HEK293 (cell line): ENCODE measurements at regions not wholly inside any gene's neighbourhood (a gene's known extent, or its start where the extent isn't known, plus 50 kb on each side); places are given as distances from the start of the nearest gene placed in this dataset.

Experiments used
- CTCF ChIA-PET: fragments of 350-600 bp; formaldehyde crosslinking; extraction: SDS; loops from one replicate; lab custom pipeline; 2021; ENCODE audit warnings: antibody characterized with exemption; lab: Yijun Ruan, JAX
- POLR2A ChIA-PET: fragments of 300-600 bp; formaldehyde crosslinking; extraction: SDS; loops from one replicate; lab custom pipeline; 2020; ENCODE audit warnings: antibody characterized with exemption, inconsistent platforms; lab: Yijun Ruan, JAX
- H3K27ac ChIP-seq: fragments of 200-500 bp; sonication (Bioruptor generic); 2 replicates; pipeline ENCODE4 v1.5.1; 2014; ENCODE audit warnings: low read depth, low read length, control low read depth, inconsistent platforms; ENCODE audit errors: extremely low read depth
- H3K36me3 ChIP-seq, 2 experiments: fragments of 200-500 bp in 1 of 2; sonication (Bioruptor generic) in 1 of 2; 1 replicate in 1 of 2; 2 replicates in 1 of 2; pipeline ENCODE4 v1.5.1; 2014 to 2017; ENCODE audit warnings: inconsistent platforms in 2 of 2, low read length in 2 of 2; ENCODE audit not compliant: control insufficient read depth in 2 of 2, insufficient read depth in 1 of 2
- H3K4me1 ChIP-seq: fragments of 200-500 bp; sonication (Bioruptor generic); 2 replicates; pipeline ENCODE4 v1.5.1; 2014; ENCODE audit warnings: mild to moderate bottlenecking, low read length, inconsistent platforms; ENCODE audit not compliant: control insufficient read depth, insufficient read depth
- H3K4me3 ChIP-seq: 2 replicates; pipeline ENCODE4 v1.5.1; 2011; ENCODE audit warnings: low read depth, mild to moderate bottlenecking, control low read depth, low read length, moderate library complexity
- H3K9me3 ChIP-seq: fragments of 200-500 bp; sonication (Bioruptor generic); 2 replicates; pipeline ENCODE4 v1.5.1; 2014; ENCODE audit warnings: low read depth, low read length, inconsistent platforms; ENCODE audit not compliant: control insufficient read depth, insufficient read depth
- BCL6B ChIP-seq: fragments of 450-650 bp; formaldehyde crosslinking; IDR thresholded peaks from 2 replicates; pipeline ENCODE4 v1.5.1; 2017; ENCODE audit warnings: missing biosample characterization, missing genetic modification characterization
- GLI4 ChIP-seq: fragments of 450-650 bp; formaldehyde crosslinking; IDR thresholded peaks from 2 replicates; pipeline ENCODE4 v1.5.1; 2016; ENCODE audit warnings: missing biosample characterization, missing genetic modification characterization
- HOXD13 ChIP-seq: sonication (generic); formaldehyde crosslinking; IDR thresholded peaks from 2 replicates; pipeline ENCODE4 v1.8.0; 2022; ENCODE audit warnings: missing genetic modification reagents, borderline replicate concordance
- KLF10 ChIP-seq: fragments of 450-650 bp; IDR thresholded peaks from 2 replicates; pipeline ENCODE4 v1.5.1; 2018; ENCODE audit warnings: missing biosample characterization, mild to moderate bottlenecking, missing genetic modification characterization
- KLF8 ChIP-seq: fragments of 450-650 bp; formaldehyde crosslinking; IDR thresholded peaks from 2 replicates; pipeline ENCODE4 v1.5.1; 2016; ENCODE audit warnings: missing biosample characterization, missing genetic modification characterization
- PBX3 ChIP-seq: sonication (generic); formaldehyde crosslinking; IDR thresholded peaks from 2 replicates; pipeline ENCODE4 v1.8.1; 2022; ENCODE audit warnings: mild to moderate bottlenecking, moderate library complexity, missing genetic modification reagents
- REST ChIP-seq: fragments of 450-650 bp; formaldehyde crosslinking; IDR thresholded peaks from 2 replicates; pipeline ENCODE4 v1.5.1; 2016; ENCODE audit warnings: missing biosample characterization, missing genetic modification characterization
- ZBTB1 ChIP-seq: fragments of 450-650 bp; formaldehyde crosslinking; IDR thresholded peaks from 2 replicates; pipeline ENCODE4 v1.5.1; 2016; ENCODE audit warnings: missing biosample characterization, missing genetic modification characterization
- ZNF121 ChIP-seq: fragments of 450-650 bp; formaldehyde crosslinking; IDR thresholded peaks from 2 replicates; pipeline ENCODE4 v1.5.1; 2016; ENCODE audit warnings: missing biosample characterization, missing genetic modification characterization
- ZNF132 ChIP-seq: fragments of 450-650 bp; formaldehyde crosslinking; IDR thresholded peaks from 2 replicates; pipeline ENCODE4 v1.5.1; 2017; ENCODE audit warnings: missing biosample characterization, missing genetic modification characterization, borderline replicate concordance
- ZNF157 ChIP-seq: fragments of 450-650 bp; formaldehyde crosslinking; IDR thresholded peaks from 2 replicates; pipeline ENCODE4 v1.5.1; 2016; ENCODE audit warnings: missing biosample characterization, missing genetic modification characterization
- ZNF174 ChIP-seq: fragments of 450-650 bp; formaldehyde crosslinking; IDR thresholded peaks from 2 replicates; pipeline ENCODE4 v1.5.0; 2017; ENCODE audit warnings: missing biosample characterization, mild to moderate bottlenecking, missing genetic modification characterization
- ZNF184 ChIP-seq: fragments of 450-650 bp; IDR thresholded peaks from 2 replicates; pipeline ENCODE4 v1.5.1; 2018; ENCODE audit warnings: missing biosample characterization, mild to moderate bottlenecking, missing genetic modification characterization
- ZNF214 ChIP-seq: fragments of 450-650 bp; formaldehyde crosslinking; IDR thresholded peaks from 2 replicates; pipeline ENCODE4 v1.5.1; 2017; ENCODE audit warnings: missing biosample characterization, mild to moderate bottlenecking, missing genetic modification characterization, borderline replicate concordance
- ZNF223 ChIP-seq: fragments of 450-650 bp; formaldehyde crosslinking; IDR thresholded peaks from 2 replicates; pipeline ENCODE4 v1.5.1; 2016; ENCODE audit warnings: missing biosample characterization, missing genetic modification characterization
- ZNF239 ChIP-seq: fragments of 450-650 bp; formaldehyde crosslinking; IDR thresholded peaks from 2 replicates; pipeline ENCODE4 v1.5.1; 2016; ENCODE audit warnings: missing biosample characterization, missing genetic modification characterization
- ZNF248 ChIP-seq: fragments of 450-650 bp; formaldehyde crosslinking; IDR thresholded peaks from 2 replicates; pipeline ENCODE4 v1.5.1; 2017; ENCODE audit warnings: missing biosample characterization, missing genetic modification characterization
- ZNF362 ChIP-seq: fragments of 450-650 bp; formaldehyde crosslinking; IDR thresholded peaks from 2 replicates; pipeline ENCODE4 v1.5.1; 2016; ENCODE audit warnings: missing biosample characterization, missing genetic modification characterization
- ZNF48 ChIP-seq: fragments of 450-650 bp; formaldehyde crosslinking; IDR thresholded peaks from 2 replicates; pipeline ENCODE4 v1.5.1; 2016; ENCODE audit warnings: missing biosample characterization, missing genetic modification characterization
- ZNF571 ChIP-seq: fragments of 450-650 bp; formaldehyde crosslinking; IDR thresholded peaks from 2 replicates; pipeline ENCODE4 v1.5.0; 2017; ENCODE audit warnings: missing biosample characterization, missing genetic modification characterization
- ZNF580 ChIP-seq: fragments of 450-650 bp; formaldehyde crosslinking; IDR thresholded peaks from 2 replicates; pipeline ENCODE4 v1.5.1; 2016; ENCODE audit warnings: missing biosample characterization, missing genetic modification characterization
- ZNF629 ChIP-seq: fragments of 450-650 bp; formaldehyde crosslinking; IDR thresholded peaks from 2 replicates; pipeline ENCODE4 v1.5.1; 2017; ENCODE audit warnings: missing biosample characterization, missing genetic modification characterization
- ZNF660 ChIP-seq: fragments of 450-650 bp; IDR thresholded peaks from 2 replicates; pipeline ENCODE4 v1.5.1; 2018; ENCODE audit warnings: missing biosample characterization, mild to moderate bottlenecking, missing genetic modification characterization
- ZNF670 ChIP-seq: fragments of 450-650 bp; formaldehyde crosslinking; IDR thresholded peaks from 2 replicates; pipeline ENCODE4 v1.5.1; 2016; ENCODE audit warnings: missing biosample characterization, missing genetic modification characterization, low read depth
- ZNF76 ChIP-seq: fragments of 450-650 bp; formaldehyde crosslinking; IDR thresholded peaks from 2 replicates; pipeline ENCODE4; 2016; ENCODE audit warnings: low read depth, missing biosample characterization, missing genetic modification characterization, borderline replicate concordance
- ZNF777 ChIP-seq: fragments of 450-650 bp; formaldehyde crosslinking; IDR thresholded peaks from 2 replicates; pipeline ENCODE4 v1.5.1; 2017; ENCODE audit warnings: missing biosample characterization, missing genetic modification characterization, borderline replicate concordance
- ZSCAN16 ChIP-seq: fragments of 450-650 bp; formaldehyde crosslinking; IDR thresholded peaks from 2 replicates; pipeline ENCODE4 v1.5.1; 2016; ENCODE audit warnings: missing biosample characterization, missing genetic modification characterization
- ZSCAN30 ChIP-seq: fragments of 450-650 bp; IDR thresholded peaks from 2 replicates; pipeline ENCODE4 v1.5.1; 2018; ENCODE audit warnings: missing biosample characterization, mild to moderate bottlenecking, missing genetic modification characterization, moderate library complexity

- H3K4me1 ChIP-seq: no peaks in the 10 kb centered on the region
- no peak overlapping the region for H3K4me3 ChIP-seq
- TF ChIP-seq ZSCAN30: no peak
- TF ChIP-seq ZNF132: no peak
- no peak for TF ChIP-seq ZNF670
- no peak for TF ChIP-seq ZNF580 (tag by site-specific recombination)
- no peak for TF ChIP-seq ZNF629 (tag by site-specific recombination)
- TF ChIP-seq, all 188 proteins: peak for 0
- no peaks in the 10 kb centered on the region for H3K9me3 ChIP-seq
- H3K27ac ChIP-seq: no peak overlapping the region
- no peaks in the 10 kb centered on the region for H3K36me3 ChIP-seq
- POLR2A ChIA-PET: no interaction called here
- CTCF ChIA-PET: no interaction called here
These were observed 549.7 kb downstream of the TCERG1L start for GRCh38 chr10:130761788-130762301.

- H3K36me3 ChIP-seq: no peaks in the 10 kb centered on the region
- H3K4me1 ChIP-seq: no peaks in the 10 kb centered on the region
- ChIA-PET POLR2A (no interaction called here), CTCF (no interaction called here)
- H3K9me3 ChIP-seq: no peaks in the 10 kb centered on the region
- no peak overlapping the region for H3K27ac ChIP-seq
- no peak overlapping the region for H3K4me3 ChIP-seq
- TF ChIP-seq ZNF239 (tag by site-specific recombination): no peak
- TF ChIP-seq GLI4 (tag by site-specific recombination): no peak
- no peak for TF ChIP-seq ZNF223
- TF ChIP-seq BCL6B: no peak
- no peak for TF ChIP-seq ZNF571
- no peak for TF ChIP-seq ZNF174 (tag by site-specific recombination)
These were observed 549.0 kb downstream of the TCERG1L start for GRCh38 chr10:130762491-130762890.

GRCh38 chr10:130763071-130763470 is 548.5 kb downstream of the TCERG1L start:
- POLR2A ChIA-PET: no interaction called here

More at GRCh38 chr10:130763071-130763470, 548.5 kb downstream of the TCERG1L start:
- Histone ChIP-seq H3K4me3 (no peak overlapping the region), H3K9me3 (no peaks in the 10 kb centered on the region), H3K27ac (no peak overlapping the region), H3K36me3 (no peaks in the 10 kb centered on the region), H3K4me1 (no peaks in the 10 kb centered on the region)
- CTCF ChIA-PET: no interaction called here
- no peak for TF ChIP-seq ZNF48 (tag by site-specific recombination)
- TF ChIP-seq ZBTB1 (tag by site-specific recombination): no peak
- no peak for TF ChIP-seq ZNF121 (tag by site-specific recombination)
- TF ChIP-seq ZNF362: no peak
- TF ChIP-seq KLF10 (tag by site-specific recombination): no peak
- TF ChIP-seq ZSCAN30: no peak
- no peak for TF ChIP-seq PBX3 (CRISPR knock-in tag)
- TF ChIP-seq ZNF777 (tag by site-specific recombination): no peak
- no peak for TF ChIP-seq KLF8 (tag by site-specific recombination)
- TF ChIP-seq ZNF76 (tag by site-specific recombination): no peak
- TF ChIP-seq ZSCAN16 (tag by site-specific recombination): no peak
- no peak for TF ChIP-seq ZNF248 (tag by site-specific recombination)
- no peak for TF ChIP-seq ZNF157 (tag by site-specific recombination)
- no peak for TF ChIP-seq ZNF184 (tag by site-specific recombination)
- TF ChIP-seq REST (tag by site-specific recombination): no peak
- no peak for TF ChIP-seq ZNF660 (tag by site-specific recombination)
- no peak for TF ChIP-seq ZNF174 (tag by site-specific recombination)
- TF ChIP-seq ZNF214 (tag by site-specific recombination): no peak
- no peak for TF ChIP-seq HOXD13 (CRISPR knock-in tag)
